NCI-H748 (cell line): ENCODE measurements at regions not wholly inside any gene's neighbourhood (a gene's known extent, or its start where the extent isn't known, plus 50 kb on each side); places are given as distances from the start of the nearest gene placed in this dataset.
"Not testable (repeated sequence)": the region's sequence is repeated elsewhere in the genome, so short reads cannot be mapped to it uniquely, and the experiment has no call there.

Experiments
- DNase-seq: peaks from one replicate; lab custom pipeline; 2025; ENCODE audit not compliant: unreplicated experiment; lab: John Stamatoyannopoulos, UW

- not testable (repeated sequence) for DNase-seq
Observed at GRCh38 chr13:18836371-18837178, 345.0 kb downstream of the TUBA3C start.

- not testable (repeated sequence) for DNase-seq
Observed at GRCh38 chr13:18835754-18836153, 345.9 kb downstream of the TUBA3C start.

GRCh38 chr13:18824678-18825077, 356.9 kb downstream of the TUBA3C start:
- not testable (repeated sequence) for DNase-seq

GRCh38 chr13:18822655-18823639, 358.7 kb downstream of the TUBA3C start:
- not testable (repeated sequence) for DNase-seq

DNA sequence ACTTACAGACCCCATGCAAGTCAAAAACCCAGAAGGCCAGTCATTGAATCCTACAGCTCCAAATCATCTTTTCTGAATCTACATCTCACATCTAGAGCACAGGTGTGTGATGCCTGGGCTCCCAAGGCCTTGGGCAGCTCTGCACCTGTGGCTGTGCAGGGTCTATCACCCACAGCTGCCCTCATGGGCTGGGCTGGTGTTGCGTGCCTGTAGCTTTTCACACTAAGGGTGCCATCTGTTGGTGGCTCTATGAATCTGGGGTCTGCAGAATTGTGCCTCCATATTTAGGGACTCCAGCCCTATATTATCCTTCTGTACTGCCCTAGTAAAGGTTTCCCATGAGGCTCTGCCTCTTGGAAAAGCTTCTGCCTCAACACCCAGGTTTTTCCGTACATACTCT, 407.6 kb downstream of the TUBA3C start:
- not testable (repeated sequence) for DNase-seq

DNA sequence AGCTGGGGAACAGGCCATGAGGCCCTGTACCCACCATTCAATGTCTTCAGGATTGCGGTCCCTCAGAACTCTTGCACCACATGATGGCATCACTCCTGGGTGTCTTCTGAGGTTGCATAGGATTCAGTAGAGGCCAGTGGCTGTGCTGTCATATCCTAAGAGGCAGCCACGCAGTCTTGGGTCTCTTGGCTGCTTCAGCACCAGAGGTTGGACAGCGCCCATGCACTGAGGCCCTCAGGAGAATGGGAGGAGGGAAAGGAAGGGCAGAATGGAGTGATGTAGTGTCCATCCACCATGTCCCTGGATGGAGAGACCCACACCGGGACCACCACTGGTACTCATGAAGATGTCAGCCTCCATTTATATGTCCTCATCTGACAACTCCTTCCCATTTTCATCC, 439.9 kb downstream of the TUBA3C start:
- DNase-seq: not testable (repeated sequence)

DNA sequence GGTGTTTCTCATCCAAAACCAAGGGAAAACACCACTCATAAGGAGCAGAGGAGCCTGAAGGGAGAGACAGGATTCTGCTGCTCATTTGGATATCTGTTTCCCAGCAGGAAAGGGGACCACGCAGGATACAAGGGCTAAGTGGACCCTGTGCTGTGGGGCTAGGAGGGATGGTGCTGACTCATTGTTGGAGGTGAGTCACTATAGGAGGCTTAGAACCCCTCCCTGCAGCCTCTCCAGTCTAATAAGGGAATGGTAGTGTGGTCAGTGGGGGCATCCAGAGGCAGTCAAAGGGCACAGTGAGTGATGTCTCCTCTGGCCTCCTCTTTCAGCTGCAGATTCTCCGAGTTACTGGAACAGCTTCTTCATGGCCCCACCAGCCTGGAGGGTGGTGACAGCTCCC, 442.3 kb downstream of the TUBA3C start:
- no peak for DNase-seq

- not testable (repeated sequence) for DNase-seq
Observed at GRCh38 chr13:18738086-18738485, 443.5 kb downstream of the TUBA3C start.

- not testable (repeated sequence) for DNase-seq
Observed at GRCh38 chr13:18727138-18727537, 454.5 kb downstream of the TUBA3C start.

- peak; percentile 28 for DNase-seq
Observed at GRCh38 chr13:18726524-18726923, 455.1 kb downstream of the TUBA3C start.

DNA sequence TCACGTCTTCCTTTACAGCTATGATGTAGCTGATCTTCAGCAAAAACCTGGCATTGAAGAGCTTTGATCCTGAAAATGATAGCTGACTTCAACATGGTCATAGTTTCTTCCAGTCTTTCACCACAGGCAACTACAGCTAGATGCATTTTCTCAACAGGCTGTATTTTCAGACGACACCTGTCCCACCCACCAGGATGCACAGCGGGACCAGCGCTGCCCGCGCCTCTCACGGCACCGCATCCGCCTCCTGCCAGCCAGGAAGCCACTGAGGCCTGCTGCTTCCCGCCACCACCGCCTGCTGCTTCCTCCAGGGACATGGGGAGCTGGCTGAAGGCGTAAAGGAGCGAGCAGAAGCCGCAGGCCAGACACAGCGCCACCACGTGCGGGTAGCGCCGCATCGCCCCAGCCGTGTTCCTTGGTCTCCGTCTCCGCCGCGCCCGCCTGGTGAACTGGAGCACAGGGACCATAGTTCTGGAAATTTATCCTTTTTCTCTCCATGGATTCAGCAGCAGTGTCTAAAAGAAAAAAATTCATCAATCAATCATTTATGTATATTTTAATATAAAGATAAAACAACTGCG, 456.3 kb downstream of the TUBA3C start:
- not testable (repeated sequence) for DNase-seq

DNA sequence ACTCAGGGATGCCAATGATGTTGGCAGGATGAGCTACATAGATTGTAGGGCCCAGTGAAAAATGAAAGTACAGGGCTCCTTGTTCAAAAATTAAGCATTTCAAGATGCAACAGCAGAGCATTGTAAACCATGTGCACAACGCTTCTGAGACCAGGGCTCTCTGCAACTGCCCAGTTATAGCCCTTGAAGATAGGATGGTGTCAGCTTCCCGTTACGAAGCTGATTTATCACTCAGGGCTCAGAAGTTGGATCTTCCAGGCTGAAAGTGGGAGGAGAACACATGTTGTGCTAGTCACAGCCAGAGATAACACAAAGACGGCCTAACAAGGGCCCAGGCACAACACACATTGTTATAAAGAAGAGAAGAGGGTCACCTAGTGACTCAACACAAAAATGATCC, 466.7 kb downstream of the TUBA3C start:
- no peak for DNase-seq

- DNase-seq: not testable (repeated sequence)
Observed at GRCh38 chr13:18710673-18711072, 471.0 kb downstream of the TUBA3C start.

DNA sequence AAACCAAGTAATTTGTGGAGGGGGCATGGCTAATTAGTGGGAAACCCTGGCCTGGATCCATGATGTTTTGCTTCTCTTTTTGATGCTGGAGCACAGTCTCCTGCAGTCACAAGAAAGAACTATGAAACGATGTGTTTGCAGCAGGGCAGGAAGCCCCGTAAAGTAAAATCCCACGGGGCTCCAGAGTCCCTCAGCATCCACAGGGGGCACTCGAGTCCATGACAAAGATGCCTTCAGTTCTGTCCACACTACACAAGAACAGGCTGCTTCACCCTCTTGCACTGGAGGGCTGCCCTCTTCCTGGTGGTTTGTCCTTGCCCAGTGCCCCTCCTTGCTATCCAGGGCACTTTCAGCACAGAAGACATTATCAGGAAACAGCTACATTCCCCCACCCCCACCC, 475.1 kb downstream of the TUBA3C start:
- peak; percentile 10 for DNase-seq

DNA sequence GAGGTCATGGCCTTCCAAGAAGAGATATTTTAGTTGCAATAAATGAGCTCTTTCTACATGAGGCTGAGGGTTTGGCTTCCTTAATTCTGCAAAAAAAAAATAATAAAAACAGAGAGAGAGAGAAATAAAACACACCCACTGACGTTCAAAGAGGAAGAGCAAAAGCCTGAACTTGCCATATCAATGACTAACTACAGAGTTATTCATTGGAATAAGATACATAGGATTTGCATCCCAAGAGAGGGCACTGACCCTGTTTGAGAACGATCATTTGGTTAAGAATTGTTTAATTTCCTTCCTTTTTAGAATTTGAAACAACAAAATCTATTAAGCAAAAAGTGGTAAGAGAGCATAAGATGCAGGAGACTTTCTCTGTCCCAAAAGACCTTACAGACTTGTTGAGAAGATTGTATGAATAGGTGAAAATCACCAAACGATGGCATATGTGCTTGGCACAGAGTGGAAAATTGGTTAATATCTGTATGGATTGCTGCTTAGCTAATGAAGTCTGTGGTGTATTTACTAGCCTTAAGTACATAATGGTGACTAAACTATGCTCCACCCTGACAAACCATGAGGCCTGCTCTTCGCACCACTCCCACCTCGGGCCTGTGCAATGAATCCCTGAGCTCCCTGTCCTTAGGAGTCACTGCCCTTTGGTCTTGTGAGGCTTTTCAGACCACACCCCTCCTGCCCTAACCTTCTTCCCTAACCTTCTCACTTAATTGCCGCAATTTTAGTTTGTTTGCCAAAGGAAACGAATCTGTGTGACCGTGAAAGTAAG, 479.0 kb downstream of the TUBA3C start:
- DNase-seq: not testable (repeated sequence)

DNA sequence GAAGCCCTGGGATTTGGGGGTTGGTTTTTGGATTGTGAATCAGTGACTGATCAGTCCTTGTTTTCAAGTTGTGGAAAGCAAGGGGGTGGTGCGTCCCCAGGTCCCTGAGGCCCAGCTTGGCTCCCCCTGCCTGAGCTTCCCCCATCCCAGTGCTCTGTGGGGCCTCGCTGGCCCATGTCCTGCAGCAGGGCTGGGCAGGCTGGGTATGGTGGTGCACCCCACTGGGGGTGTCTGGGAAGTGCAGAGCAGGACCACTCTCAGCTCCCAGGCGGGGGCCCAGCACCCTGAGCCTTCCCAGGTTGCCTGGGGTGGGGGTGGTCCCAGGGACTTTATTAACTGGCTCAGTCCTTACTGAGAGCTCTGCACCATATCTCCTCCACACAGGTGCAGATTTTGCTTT, 483.3 kb downstream of the TUBA3C start:
- DNase-seq: not testable (repeated sequence)

DNA sequence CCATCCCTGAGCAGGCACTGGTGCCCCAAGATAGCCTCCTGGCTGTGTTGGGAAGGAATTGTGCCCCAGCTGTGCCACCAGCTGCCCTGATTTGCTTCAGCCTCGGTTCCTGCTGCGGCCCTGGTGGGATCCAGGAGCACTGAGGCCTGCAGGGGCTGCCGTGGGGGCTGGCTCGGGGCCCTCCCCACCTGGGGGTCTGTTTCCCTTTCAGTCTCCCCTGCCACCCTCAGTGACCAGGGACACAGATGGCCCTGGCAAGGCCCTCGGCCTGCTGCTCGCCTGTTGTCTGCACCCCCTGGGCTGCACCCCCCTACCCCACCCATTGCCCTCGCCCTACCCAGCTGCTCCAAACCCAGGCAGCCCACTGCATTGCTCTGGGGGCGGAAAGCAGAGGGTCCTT, 483.8 kb downstream of the TUBA3C start:
- not testable (repeated sequence) for DNase-seq

- DNase-seq: not testable (repeated sequence)
Observed at GRCh38 chr13:18697221-18697620, 484.4 kb downstream of the TUBA3C start.

- DNase-seq: not testable (repeated sequence)
Observed at GRCh38 chr13:18677403-18677802, 504.2 kb downstream of the TUBA3C start.

- DNase-seq: not testable (repeated sequence)
Observed at GRCh38 chr13:18675268-18675667, 506.4 kb downstream of the TUBA3C start.
